Peyer's patch (tissue), 4 donors: ENCODE measurements at regions not wholly inside any gene's neighbourhood (a gene's known extent, or its start where the extent isn't known, plus 50 kb on each side); places are given as distances from the start of the nearest gene placed in this dataset.

Experiments used
- DNase-seq, 3 donors: peaks; one replicate each; pipeline ENCODE4 v3.0.0-alpha.2; 2017 to 2019
- H3K27ac ChIP-seq, 4 donors: fragments of 200-600 bp; sonication (generic); one replicate each; pipeline ENCODE4 v1.5.1; 2016 to 2019
- H3K27me3 ChIP-seq, 2 donors: fragments of 200-600 bp; sonication (generic); one replicate each; pipeline ENCODE4 v1.5.1; 2019
- H3K36me3 ChIP-seq, 3 donors: fragments of 200-600 bp; sonication (generic); one replicate each; pipeline ENCODE4 v1.5.1; 2016 to 2019
- H3K4me1 ChIP-seq, 4 donors: fragments of 200-600 bp; sonication (generic); one replicate each; pipeline ENCODE4 v1.5.1; 2016 to 2019
- H3K4me3 ChIP-seq, 4 donors: fragments of 200-600 bp; sonication (generic); 1 replicate in 3 of 4; 2 replicates in 1 of 4; pipeline ENCODE4 v1.5.1; 2016 to 2019; ENCODE audit warnings: mild to moderate bottlenecking in 1 of 4
- H3K9me3 ChIP-seq, 4 donors: fragments of 200-600 bp; sonication (generic); one replicate each; pipeline ENCODE4 v1.5.1; 2016 to 2019; ENCODE audit warnings: mild to moderate bottlenecking in 1 of 4
- CTCF ChIP-seq, 6 experiments: fragments of 450-650 bp in 4 of 6; fragments of 200-600 bp in 2 of 6; sonication (generic) in 1 of 6; IDR thresholded peaks; one replicate each; pipeline ENCODE4 v1.5.1; 2017 to 2019; ENCODE audit warnings: antibody characterized with exemption in 6 of 6, mild to moderate bottlenecking in 3 of 6, moderate library complexity in 1 of 6
- POLR2A ChIP-seq, 2 donors: fragments of 450-650 bp; IDR thresholded peaks; one replicate each; pipeline ENCODE4 v1.5.1; 2017; ENCODE audit warnings: antibody characterized with exemption in 2 of 2, mild to moderate bottlenecking in 2 of 2, moderate library complexity in 2 of 2

- H3K27me3 ChIP-seq, result no peaks in the 10 kb centered on the region
- no peak for TF ChIP-seq POLR2A (IDR thresholded peaks at IDR 0.05)
- no peak for TF ChIP-seq CTCF (IDR thresholded peaks at IDR 0.05)
- H3K9me3 ChIP-seq, result no peaks in the 10 kb centered on the region
- no peak overlapping the region for H3K4me3 ChIP-seq
- H3K4me1 ChIP-seq, result no peaks in the 10 kb centered on the region
- no peak for DNase-seq
- H3K36me3 ChIP-seq, result no peaks in the 10 kb centered on the region
- no peak overlapping the region for H3K27ac ChIP-seq
Observed at GRCh38 chr11:127531167-127531566, 530.6 kb upstream of the KIRREL3 start.

- no peaks in the 10 kb centered on the region for H3K36me3 ChIP-seq
- H3K27me3 ChIP-seq, result no peaks in the 10 kb centered on the region
- H3K4me1 ChIP-seq, result no peaks in the 10 kb centered on the region
- no peaks in the 10 kb centered on the region for H3K9me3 ChIP-seq
- H3K27ac ChIP-seq, result no peak overlapping the region
- no peak for DNase-seq
- no peak for TF ChIP-seq CTCF (IDR thresholded peaks at IDR 0.05)
- no peak for TF ChIP-seq POLR2A (IDR thresholded peaks at IDR 0.05)
- H3K4me3 ChIP-seq, result no peak overlapping the region
Observed at GRCh38 chr11:127528297-127528696, 527.7 kb upstream of the KIRREL3 start.

GRCh38 chr11:127524618-127525017, 524.0 kb upstream of the KIRREL3 start:
- TF ChIP-seq POLR2A (IDR thresholded peaks at IDR 0.05), result no peak
- no peak for TF ChIP-seq CTCF (IDR thresholded peaks at IDR 0.05)
- no peaks in the 10 kb centered on the region for H3K27me3 ChIP-seq
- H3K4me1 ChIP-seq, result no peaks in the 10 kb centered on the region
- DNase-seq, result no peak
- no peaks in the 10 kb centered on the region for H3K36me3 ChIP-seq
- no peak overlapping the region for H3K27ac ChIP-seq
- no peaks in the 10 kb centered on the region for H3K9me3 ChIP-seq
- no peak overlapping the region for H3K4me3 ChIP-seq

GRCh38 chr11:127521413-127521812, 520.8 kb upstream of the KIRREL3 start:
- Histone ChIP-seq H3K27me3 (no peaks in the 10 kb centered on the region), H3K9me3 (no peaks in the 10 kb centered on the region), H3K4me3 (no peak overlapping the region), H3K27ac (no peak overlapping the region), H3K36me3 (no peaks in the 10 kb centered on the region), H3K4me1 (no peaks in the 10 kb centered on the region)
- no peak for TF ChIP-seq POLR2A (IDR thresholded peaks at IDR 0.05)
- TF ChIP-seq CTCF (IDR thresholded peaks at IDR 0.05), result no peak
- DNase-seq, result no peak

GRCh38 chr11:127507851-127508250, 507.3 kb upstream of the KIRREL3 start:
- H3K4me1 ChIP-seq, result no peaks in the 10 kb centered on the region
- no peak overlapping the region for H3K27ac ChIP-seq
- no peaks in the 10 kb centered on the region for H3K9me3 ChIP-seq
- no peak for TF ChIP-seq CTCF (IDR thresholded peaks at IDR 0.05)
- TF ChIP-seq POLR2A (IDR thresholded peaks at IDR 0.05), result no peak
- no peak overlapping the region for H3K4me3 ChIP-seq
- no peaks in the 10 kb centered on the region for H3K27me3 ChIP-seq
- H3K36me3 ChIP-seq, result no peaks in the 10 kb centered on the region
- DNase-seq, result no peak

GRCh38 chr11:127506647-127507046, 506.1 kb upstream of the KIRREL3 start:
- H3K36me3 ChIP-seq, result no peaks in the 10 kb centered on the region
- no peaks in the 10 kb centered on the region for H3K9me3 ChIP-seq

More at GRCh38 chr11:127506647-127507046, 506.1 kb upstream of the KIRREL3 start:
- no peak for DNase-seq
- H3K4me1 ChIP-seq, result no peaks in the 10 kb centered on the region
- no peak overlapping the region for H3K27ac ChIP-seq
- no peak overlapping the region for H3K4me3 ChIP-seq
- no peak for TF ChIP-seq POLR2A (IDR thresholded peaks at IDR 0.05)
- no peaks in the 10 kb centered on the region for H3K27me3 ChIP-seq
